BJ (cell line): ENCODE measurements at regions not wholly inside any gene's neighbourhood (a gene's known extent, or its start where the extent isn't known, plus 50 kb on each side); places are given as distances from the start of the nearest gene placed in this dataset.

Experiments used
- CTCF ChIA-PET: fragments of 350-600 bp; formaldehyde crosslinking; extraction: SDS; loops from one replicate; lab custom pipeline; 2021; ENCODE audit warnings: antibody characterized with exemption, inconsistent platforms; lab: Yijun Ruan, JAX
- POLR2A ChIA-PET: fragments of 300-600 bp; sonication (Branson Sonifier 250); formaldehyde crosslinking; extraction: SDS; loops from one replicate; lab custom pipeline; 2021; ENCODE audit warnings: antibody characterized with exemption; lab: Charles Lee
- DNase-seq: peaks from one replicate; pipeline ENCODE4 v3.0.0-alpha.2; 2011; ENCODE audit warnings: low read depth
- H3K27me3 ChIP-seq: 2 replicates; pipeline ENCODE4 v1.6.0; 2011; ENCODE audit warnings: low read length; ENCODE audit not compliant: control insufficient read depth, insufficient read depth
- H3K36me3 ChIP-seq: 2 replicates; pipeline ENCODE4 v1.5.1; 2011; ENCODE audit warnings: low read length; ENCODE audit not compliant: control insufficient read depth, insufficient read depth
- H3K4me3 ChIP-seq: 2 replicates; pipeline ENCODE4 v1.5.1; 2011; ENCODE audit warnings: low read depth, mild to moderate bottlenecking, control low read depth, low read length
- CTCF ChIP-seq: IDR thresholded peaks from 2 replicates; pipeline ENCODE4 v1.5.1; 2011; ENCODE audit warnings: low read depth, mild to moderate bottlenecking, control low read depth, inconsistent platforms, low read length, moderate library complexity; ENCODE audit not compliant: insufficient read depth

DNA sequence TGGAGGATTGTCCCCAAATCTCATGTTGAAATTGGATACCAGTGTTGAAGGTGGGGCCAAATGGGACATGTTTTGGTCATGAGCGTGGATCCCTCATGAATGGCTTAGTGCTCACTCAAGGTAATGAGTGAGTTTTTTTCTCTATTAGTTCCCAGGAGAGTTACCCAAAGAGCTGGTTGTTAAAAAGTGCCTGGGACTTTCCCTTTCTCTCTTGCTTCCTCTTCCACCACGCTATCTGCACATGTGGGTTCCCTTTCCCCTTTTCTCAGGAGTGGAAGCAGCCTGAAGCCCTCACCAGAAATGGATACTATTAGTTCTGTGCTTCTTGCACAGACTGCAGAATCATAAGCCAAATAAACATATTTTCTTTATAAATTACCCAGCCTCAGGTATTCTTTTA lies 465.4 kb downstream of the FSCB start:
- no peak for TF ChIP-seq CTCF
- Histone ChIP-seq H3K27me3 (no peaks in the 10 kb centered on the region), H3K4me3 (no peak overlapping the region), H3K36me3 (no peaks in the 10 kb centered on the region)
- POLR2A ChIA-PET: no interaction called here
- CTCF ChIA-PET: no interaction called here
- no peak for DNase-seq

- no peak for DNase-seq
- no peaks in the 10 kb centered on the region for H3K36me3 ChIP-seq
- TF ChIP-seq CTCF: no peak
- H3K27me3 ChIP-seq: no peaks in the 10 kb centered on the region
- ChIA-PET POLR2A (no interaction called here), CTCF (interaction anchor here (1.1 kb wide), 1 partner anchor 21 kb away, joined by 4 read pairs; no protein-coding TSS in a partner anchor)
- no peak overlapping the region for H3K4me3 ChIP-seq
Measured at GRCh38 chr14:44040561-44040960, 466.5 kb downstream of the FSCB start.

DNA sequence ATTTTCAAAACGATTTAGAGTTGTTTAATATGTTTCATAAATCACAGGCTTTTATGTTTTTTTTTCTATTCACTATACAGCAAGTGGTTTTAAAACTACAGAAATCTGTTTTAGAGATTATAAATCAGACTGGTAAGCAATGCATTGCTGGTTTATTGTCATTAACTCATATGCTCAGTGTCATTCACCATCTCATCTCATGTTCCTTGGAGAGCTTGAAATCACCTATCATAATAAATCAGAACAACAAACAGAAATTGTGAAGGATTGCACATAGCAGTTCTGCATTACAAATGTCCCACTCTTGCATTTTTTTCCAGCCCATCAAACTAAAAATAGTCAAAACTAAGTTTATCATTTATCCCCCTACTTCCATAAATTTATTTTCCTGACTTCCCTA lies 470.8 kb downstream of the FSCB start:
- no peak for TF ChIP-seq CTCF
- Histone ChIP-seq H3K36me3 (no peaks in the 10 kb centered on the region), H3K4me3 (no peak overlapping the region), H3K27me3 (no peaks in the 10 kb centered on the region)
- ChIA-PET CTCF (no interaction called here), POLR2A (no interaction called here)
- no peak for DNase-seq

DNA sequence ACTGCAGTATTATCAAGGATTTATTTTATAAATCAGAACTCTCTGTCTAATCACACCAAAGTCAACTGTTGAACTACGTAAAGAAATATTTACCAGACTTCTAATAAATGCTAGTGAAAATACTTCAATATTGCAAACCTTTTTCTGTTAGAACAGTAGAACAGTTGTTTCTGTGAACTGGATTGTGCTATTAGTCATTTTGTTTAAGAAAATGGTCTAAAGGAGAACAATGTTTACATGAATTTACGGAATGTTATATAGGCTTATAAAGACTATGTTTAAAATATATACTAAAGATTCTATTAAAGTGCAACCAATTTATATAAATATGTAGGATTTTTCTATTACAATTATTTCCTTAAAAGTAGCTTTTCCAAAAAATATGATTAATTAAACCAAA lies 471.4 kb downstream of the FSCB start:
- no peaks in the 10 kb centered on the region for H3K27me3 ChIP-seq
- no peak for DNase-seq
- ChIA-PET CTCF (no interaction called here), POLR2A (no interaction called here)
- H3K36me3 ChIP-seq: no peaks in the 10 kb centered on the region
- no peak overlapping the region for H3K4me3 ChIP-seq
- TF ChIP-seq CTCF: no peak

- DNase-seq: no peak
- POLR2A ChIA-PET: no interaction called here
- no peak overlapping the region for H3K4me3 ChIP-seq
- TF ChIP-seq CTCF: no peak
- no peaks in the 10 kb centered on the region for H3K36me3 ChIP-seq
- CTCF ChIA-PET: no interaction called here
- H3K27me3 ChIP-seq: no peaks in the 10 kb centered on the region
Measured at GRCh38 chr14:44030831-44031383, 476.2 kb downstream of the FSCB start.
